SK-N-MC (cell line): ENCODE measurements at regions not wholly inside any gene's neighbourhood (a gene's known extent, or its start where the extent isn't known, plus 50 kb on each side); places are given as distances from the start of the nearest gene placed in this dataset.

Experiments
- DNase-seq: peaks from one replicate; pipeline ENCODE4 v3.0.0-alpha.2; 2011; ENCODE audit warnings: low read depth, low spot score
- H3K27ac ChIP-seq: fragments of 200-600 bp; sonication (generic); 2 replicates; pipeline ENCODE4 v1.5.1; 2016; ENCODE audit warnings: mixed run types
- H3K36me3 ChIP-seq: fragments of 200-600 bp; sonication (generic); 2 replicates; pipeline ENCODE4 v1.6.1; 2017; ENCODE audit warnings: antibody characterized with exemption, low read length, mixed read lengths; ENCODE audit not compliant: insufficient read depth
- H3K4me3 ChIP-seq: fragments of 200-600 bp; sonication (generic); 2 replicates; pipeline ENCODE4 v1.5.1; 2016
- H3K9ac ChIP-seq: fragments of 200-600 bp; sonication (generic); 2 replicates; pipeline ENCODE4 v1.8.0; 2017; ENCODE audit warnings: mixed run types, mixed read lengths; ENCODE audit not compliant: insufficient read length
- H3K9me3 ChIP-seq: fragments of 200-600 bp; sonication (generic); 2 replicates; pipeline ENCODE4 v1.6.1; 2017; ENCODE audit warnings: low read depth, mild to moderate bottlenecking, antibody characterized with exemption, low read length, moderate library complexity, mixed read lengths
- EZH2 ChIP-seq: fragments of 200-600 bp; sonication (generic); IDR thresholded peaks from one replicate; pipeline ENCODE4 v1.6.1; 2017; ENCODE audit warnings: antibody characterized with exemption
- FOXP2 ChIP-seq: optimal IDR thresholded peaks from 2 replicates; pipeline ENCODE3; 2011; ENCODE audit warnings: mild to moderate bottlenecking, moderate library complexity; ENCODE audit not compliant: insufficient read depth; ENCODE audit errors: extremely low read length, control extremely low read depth
- POLR2AphosphoS5 ChIP-seq: IDR thresholded peaks from 2 replicates; pipeline ENCODE4 v1.6.1; 2012; ENCODE audit warnings: mild to moderate bottlenecking, low read depth, low read length, borderline replicate concordance

DNA sequence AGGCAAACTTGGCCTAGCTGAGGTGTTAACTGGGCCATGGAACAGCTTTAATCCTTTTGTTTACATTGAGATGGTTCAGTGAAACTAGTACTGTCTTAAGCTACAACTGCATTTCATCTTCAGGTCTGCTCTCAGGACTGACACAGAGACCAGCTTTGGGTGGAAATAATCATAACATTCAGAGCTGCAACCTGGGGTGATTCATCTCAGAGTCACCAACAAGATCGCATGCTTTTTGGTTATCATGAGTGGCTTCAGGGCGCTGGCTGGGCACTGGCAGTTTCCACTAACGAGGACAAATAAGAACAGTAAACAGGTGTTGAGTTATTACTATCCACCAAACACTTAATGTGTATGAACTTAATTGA is 60.9 kb upstream of the PAX6 start:
- H3K27ac ChIP-seq, result no peak overlapping the region
- no peak for TF ChIP-seq EZH2
- TF ChIP-seq POLR2AphosphoS5, result no peak
- no peak for TF ChIP-seq FOXP2
- H3K9ac ChIP-seq, result no peak overlapping the region
- no peaks in the 10 kb centered on the region for H3K9me3 ChIP-seq
- DNase-seq, result no peak
- H3K36me3 ChIP-seq, result no peaks in the 10 kb centered on the region
- H3K4me3 ChIP-seq, result no peak overlapping the region

DNA sequence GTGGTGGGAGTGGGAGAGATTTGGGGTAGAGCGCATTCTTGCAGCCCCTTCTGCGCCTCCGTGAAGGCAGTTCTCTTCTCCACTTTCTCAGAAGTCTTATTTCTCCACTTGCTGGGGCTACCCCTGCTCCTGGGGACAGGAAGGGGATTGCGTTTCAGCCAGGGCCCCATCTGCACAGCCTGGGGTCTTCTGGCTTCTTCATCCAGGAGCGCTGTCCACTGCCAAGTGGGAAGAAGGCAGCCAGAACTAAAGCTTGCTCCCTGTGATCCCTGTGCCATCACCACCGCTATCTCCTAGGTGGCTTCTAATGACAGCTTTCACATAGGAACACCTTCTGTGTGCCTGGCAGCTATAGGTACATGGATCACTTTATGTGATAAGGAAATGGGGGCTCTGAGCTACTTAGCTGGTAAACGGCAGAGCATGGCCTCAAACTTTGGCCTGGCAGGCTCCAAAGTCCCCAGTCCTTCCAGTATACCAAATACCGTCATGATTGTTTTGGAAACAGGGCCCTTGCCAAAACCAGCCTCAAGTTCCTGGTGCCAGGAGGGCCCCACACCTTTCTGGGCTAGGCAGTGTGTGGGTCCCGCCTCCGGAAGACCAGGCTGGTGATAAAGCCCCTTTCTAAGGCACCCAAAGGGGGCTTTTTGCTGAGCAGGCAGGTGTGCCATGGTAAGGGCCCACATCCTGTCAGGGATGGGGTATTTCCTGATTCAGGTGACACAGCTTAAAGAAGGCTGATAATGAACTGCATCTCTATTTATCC is 60.4 kb upstream of the PAX6 start:
- no peak for DNase-seq
- Histone ChIP-seq H3K4me3 (no peak overlapping the region), H3K27ac (no peak overlapping the region), H3K9me3 (no peaks in the 10 kb centered on the region), H3K36me3 (no peaks in the 10 kb centered on the region), H3K9ac (no peak overlapping the region)
- TF ChIP-seq EZH2 (no peak), POLR2AphosphoS5 (no peak), FOXP2 (no peak)

DNA sequence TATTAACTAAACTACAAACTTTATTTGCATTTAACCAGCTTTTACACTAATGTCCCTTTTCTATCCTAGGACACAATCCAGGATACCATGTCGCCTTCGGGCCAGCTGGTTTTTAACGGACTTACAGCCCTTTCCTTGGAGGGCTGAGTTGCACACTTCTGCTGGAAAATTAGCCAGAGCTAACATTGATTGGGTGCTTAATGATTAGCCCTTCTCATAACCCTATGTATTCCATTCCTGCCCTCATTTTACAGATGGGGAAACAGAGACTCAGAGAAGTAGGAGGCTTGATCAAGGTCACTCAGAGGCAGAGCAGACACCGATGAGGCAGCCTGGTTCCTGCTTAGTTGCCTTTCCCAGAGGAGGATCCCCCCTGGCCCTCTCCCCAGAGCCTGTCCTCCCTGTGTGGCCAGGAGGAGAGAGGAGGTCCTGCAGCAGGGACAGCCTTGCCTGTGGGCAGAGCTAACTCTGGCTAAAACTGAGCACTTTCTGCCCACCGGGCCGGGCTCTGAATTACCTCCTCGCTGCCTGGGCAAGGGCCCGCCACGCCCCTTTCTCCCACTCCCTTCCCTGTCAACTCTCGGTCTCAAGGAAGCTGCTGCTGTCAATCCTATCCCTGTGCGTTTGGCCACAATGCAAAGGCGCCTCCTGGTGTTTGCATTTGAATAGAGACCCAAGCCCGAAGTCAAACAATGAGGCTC is 59.6 kb upstream of the PAX6 start:
- H3K36me3 ChIP-seq, result no peaks in the 10 kb centered on the region
- no peak overlapping the region for H3K4me3 ChIP-seq
- DNase-seq, result no peak
- H3K9ac ChIP-seq, result no peak overlapping the region
- no peaks in the 10 kb centered on the region for H3K9me3 ChIP-seq
- no peak overlapping the region for H3K27ac ChIP-seq
- TF ChIP-seq FOXP2, result no peak
- no peak for TF ChIP-seq POLR2AphosphoS5
- TF ChIP-seq EZH2, result no peak

DNA sequence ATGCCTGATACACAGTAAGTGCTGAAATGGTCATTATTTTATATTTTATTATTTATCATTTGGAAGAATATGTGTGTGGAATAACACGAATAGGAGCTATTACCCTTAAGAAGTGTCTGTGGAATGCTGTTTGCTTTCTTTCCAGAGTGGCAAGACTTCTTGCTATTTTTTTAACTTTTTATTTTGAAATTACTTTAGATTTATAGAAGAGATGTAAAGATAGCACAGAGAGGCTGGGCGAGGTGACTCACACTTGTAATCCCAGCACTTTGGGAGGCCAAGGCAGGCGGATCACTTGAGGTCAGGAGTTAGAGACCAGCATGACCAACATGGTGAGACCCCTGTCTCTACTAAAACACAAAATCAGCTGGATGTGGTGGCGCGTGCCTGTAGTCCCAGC is 58.9 kb upstream of the PAX6 start:
- H3K9ac ChIP-seq, result no peak overlapping the region
- DNase-seq, result no peak
- H3K27ac ChIP-seq, result no peak overlapping the region
- H3K36me3 ChIP-seq, result no peaks in the 10 kb centered on the region
- no peak overlapping the region for H3K4me3 ChIP-seq
- TF ChIP-seq POLR2AphosphoS5 (no peak), EZH2 (no peak), FOXP2 (no peak)
- H3K9me3 ChIP-seq, result no peaks in the 10 kb centered on the region

DNA sequence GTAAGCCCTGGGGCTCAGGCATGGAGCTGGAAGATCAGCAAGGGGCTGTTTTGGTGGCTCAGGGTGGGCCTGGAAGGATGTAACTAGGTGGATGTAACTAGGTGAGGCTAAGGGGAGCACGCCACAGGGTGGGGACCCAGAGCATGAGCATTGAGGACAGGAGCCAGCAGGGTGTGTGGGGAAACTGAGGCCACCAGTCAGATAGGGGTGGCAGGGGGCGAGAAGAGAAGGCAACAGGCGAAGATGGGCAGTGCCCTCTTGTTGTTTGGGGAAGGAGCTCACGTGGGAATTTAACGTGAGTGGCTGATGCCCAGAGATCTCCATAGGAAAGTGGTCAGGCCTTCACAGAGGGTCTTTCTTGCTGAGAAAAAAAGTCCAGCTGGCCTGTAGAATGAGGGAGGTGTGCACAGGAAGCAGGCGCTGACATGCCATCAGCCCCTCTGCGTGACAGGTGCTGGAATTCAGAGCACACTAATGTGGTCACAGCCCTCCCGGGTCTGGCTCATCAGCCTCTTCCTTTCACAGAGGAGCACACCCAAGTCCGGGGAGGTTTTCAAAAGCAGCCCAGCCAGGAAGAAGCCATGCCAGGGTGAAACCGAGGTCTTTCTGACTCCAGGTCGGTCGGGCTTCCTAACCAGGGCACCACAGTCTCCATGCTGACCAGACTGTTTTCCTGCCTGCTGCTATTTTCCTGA is 54.6 kb upstream of the PAX6 start:
- Histone ChIP-seq H3K4me3 (no peak overlapping the region), H3K27ac (no peak overlapping the region), H3K36me3 (no peaks in the 10 kb centered on the region), H3K9me3 (no peaks in the 10 kb centered on the region), H3K9ac (no peak overlapping the region)
- no peak for DNase-seq
- TF ChIP-seq POLR2AphosphoS5, result no peak
- TF ChIP-seq EZH2, result no peak
- no peak for TF ChIP-seq FOXP2

DNA sequence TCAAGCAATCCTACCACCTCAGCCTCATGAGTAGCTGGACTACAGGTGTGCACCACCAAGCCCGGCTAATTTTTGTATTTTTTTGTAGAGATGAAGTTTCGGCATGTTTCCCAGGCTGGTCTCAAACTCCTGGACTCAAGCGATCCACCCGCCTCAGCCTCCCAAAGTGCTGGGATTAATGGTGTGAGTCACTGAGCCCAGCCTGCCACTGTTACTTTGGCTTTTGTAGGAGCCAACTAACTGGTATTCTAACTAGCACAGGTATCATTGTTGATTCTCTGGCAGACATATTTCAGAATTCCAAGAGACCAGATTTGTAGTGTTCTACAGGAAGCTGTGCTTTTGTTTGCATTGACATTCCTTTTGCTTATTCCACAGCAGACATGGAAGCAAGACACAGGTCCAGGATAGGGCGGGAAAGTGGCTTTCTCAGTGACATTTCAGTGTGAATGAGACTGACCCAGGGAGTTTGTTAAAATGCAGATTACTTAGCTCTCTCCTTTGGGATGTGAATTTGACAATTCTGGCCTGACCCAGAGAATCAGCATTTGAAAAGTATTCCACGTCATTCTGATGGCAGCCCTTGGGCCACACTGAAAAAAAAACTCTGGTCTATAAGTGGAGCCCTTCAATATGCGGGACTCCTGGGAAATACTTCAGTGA is 52.2 kb upstream of the PAX6 start:
- DNase-seq, result no peak
- no peaks in the 10 kb centered on the region for H3K36me3 ChIP-seq

DNA sequence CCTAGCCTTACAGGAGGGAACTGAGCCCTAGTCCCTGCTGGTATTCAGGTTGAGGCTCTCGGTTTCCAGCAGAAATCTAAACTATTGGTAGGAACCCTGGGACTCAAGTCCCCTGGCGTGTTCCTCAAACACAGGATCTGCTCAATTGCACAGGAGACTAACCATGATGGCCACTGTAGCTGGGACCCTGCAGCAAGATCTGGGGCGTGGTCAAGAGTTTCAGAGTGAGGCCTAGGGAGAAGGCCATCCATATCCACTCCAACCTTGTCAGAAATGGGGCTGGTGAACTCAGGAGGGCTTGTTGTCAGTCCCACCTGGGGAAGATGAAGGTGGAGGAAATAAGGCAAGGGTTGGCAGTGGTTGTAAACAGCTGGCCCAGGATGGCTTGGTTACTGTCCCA is 49.9 kb upstream of the PAX6 start:
- Histone ChIP-seq H3K36me3 (no peaks in the 10 kb centered on the region), H3K9me3 (no peaks in the 10 kb centered on the region), H3K27ac (no peak overlapping the region), H3K4me3 (no peak overlapping the region), H3K9ac (no peak overlapping the region)
- DNase-seq, result no peak
- no peak for TF ChIP-seq FOXP2
- TF ChIP-seq EZH2, result no peak
- no peak for TF ChIP-seq POLR2AphosphoS5

More for the DNA sequence above, 52.2 kb upstream of the PAX6 start:
- no peak overlapping the region for H3K9ac ChIP-seq
- H3K9me3 ChIP-seq, result no peaks in the 10 kb centered on the region
- H3K27ac ChIP-seq, result no peak overlapping the region
- TF ChIP-seq FOXP2, result no peak
- no peak for TF ChIP-seq POLR2AphosphoS5
- no peak for TF ChIP-seq EZH2
- H3K4me3 ChIP-seq, result no peak overlapping the region
